Neural cell (in vitro differentiated cells): ENCODE measurements at regions not wholly inside any gene's neighbourhood (a gene's known extent, or its start where the extent isn't known, plus 50 kb on each side); places are given as distances from the start of the nearest gene placed in this dataset.

Experiments used
- H2AFZ ChIP-seq: fragments of 200-600, 300-800 bp; sonication (generic), shearing (Covaris generic); 2 replicates; pipeline ENCODE4 v1.6.0; 2014; ENCODE audit warnings: low read depth, mild to moderate bottlenecking, antibody characterized with exemption, low read length, moderate library complexity
- H3F3A ChIP-seq: fragments of 200-600 bp; shearing (Covaris generic); 2 replicates; pipeline ENCODE4 v1.6.1; 2016; ENCODE audit warnings: mild to moderate bottlenecking, moderate library complexity, mixed read lengths, antibody characterized with exemption, low read length; ENCODE audit not compliant: insufficient read depth, poor library complexity, severe bottlenecking
- H3K27ac ChIP-seq: fragments of 200-600, 300-800 bp; sonication (generic), shearing (Covaris generic); 2 replicates; pipeline ENCODE4 v1.5.1; 2014; ENCODE audit warnings: mild to moderate bottlenecking, low read length, moderate library complexity
- H3K27me3 ChIP-seq: fragments of 300-800, 200-600 bp; sonication (generic), shearing (Covaris generic); 2 replicates; pipeline ENCODE4 v1.6.0; 2014; ENCODE audit warnings: mild to moderate bottlenecking, low read depth, low read length, moderate library complexity; ENCODE audit not compliant: insufficient read depth
- H3K36me3 ChIP-seq: fragments of 300-800, 200-600 bp; sonication (generic), shearing (Covaris generic); 2 replicates; pipeline ENCODE4 v1.5.1; 2014; ENCODE audit warnings: mild to moderate bottlenecking, antibody characterized with exemption, low read length, moderate library complexity; ENCODE audit not compliant: insufficient read depth
- H3K4me2 ChIP-seq: fragments of 300-800, 200-600 bp; sonication (generic), shearing (Covaris generic); 2 replicates; pipeline ENCODE4 v1.6.0; 2014; ENCODE audit warnings: mild to moderate bottlenecking, low read length
- H3K4me3 ChIP-seq: fragments of 300-800, 200-600 bp; sonication (generic), shearing (Covaris generic); 2 replicates; pipeline ENCODE4 v1.5.1; 2014; ENCODE audit warnings: mild to moderate bottlenecking, low read length, moderate library complexity
- H3K79me2 ChIP-seq: fragments of 200-600 bp; shearing (Covaris generic); replicated peaks from 2 replicates; pipeline ENCODE4 v1.6.0; 2014; ENCODE audit warnings: mild to moderate bottlenecking, low read length, moderate library complexity; ENCODE audit not compliant: insufficient read depth
- H3K9ac ChIP-seq: fragments of 300-800, 200-600 bp; sonication (generic), shearing (Covaris generic); 2 replicates; pipeline ENCODE4 v1.6.1; 2016; ENCODE audit warnings: mild to moderate bottlenecking, low read length, mixed read lengths
- H3K9me2 ChIP-seq: fragments of 200-600 bp; shearing (Covaris generic); 2 replicates; pipeline ENCODE4 v1.6.1; 2016; ENCODE audit warnings: mild to moderate bottlenecking, low read length, mixed read lengths; ENCODE audit not compliant: insufficient read depth
- H3K9me3 ChIP-seq: fragments of 200-600, 300-800 bp; sonication (generic), shearing (Covaris generic); 2 replicates; pipeline ENCODE4 v1.6.1; 2016; ENCODE audit warnings: mild to moderate bottlenecking, mixed run types, low read length, moderate library complexity, mixed read lengths
- H4K20me1 ChIP-seq: fragments of 200-600 bp; shearing (Covaris generic); 2 replicates; pipeline ENCODE4 v1.6.1; 2016; ENCODE audit warnings: mild to moderate bottlenecking, mixed run types; ENCODE audit not compliant: insufficient read depth
- CTCF ChIP-seq: fragments of 450-650 bp; IDR thresholded peaks from 2 replicates; pipeline ENCODE4 v1.5.1; 2014; ENCODE audit warnings: antibody characterized with exemption, mild to moderate bottlenecking, moderate library complexity; ENCODE audit not compliant: poor library complexity, severe bottlenecking
- EP300 ChIP-seq: fragments of 450-650 bp; conservative IDR thresholded peaks from 2 replicates; pipeline ENCODE4 v1.6.1; 2014; ENCODE audit warnings: antibody characterized with exemption, mild to moderate bottlenecking, moderate library complexity; ENCODE audit not compliant: poor library complexity, severe bottlenecking
- EZH2 ChIP-seq: fragments of 200-600, 300-800 bp; shearing (Covaris generic), sonication (generic); IDR thresholded peaks from 2 replicates; pipeline ENCODE4 v1.6.1; 2014; ENCODE audit warnings: antibody characterized with exemption, low read length, borderline replicate concordance, mild to moderate bottlenecking; ENCODE audit not compliant: insufficient read depth, poor library complexity, severe bottlenecking
- MXI1 ChIP-seq: fragments of 450-650 bp; conservative IDR thresholded peaks from 2 replicates; pipeline ENCODE4 v1.6.1; 2014; ENCODE audit warnings: antibody characterized with exemption, mild to moderate bottlenecking; ENCODE audit not compliant: poor library complexity, severe bottlenecking
- POLR2AphosphoS5 ChIP-seq: IDR thresholded peaks from 2 replicates; pipeline ENCODE4 v1.6.1; 2012
- RAD21 ChIP-seq: fragments of 450-650 bp; conservative IDR thresholded peaks from 2 replicates; pipeline ENCODE4 v1.6.1; 2014; ENCODE audit warnings: antibody characterized with exemption, mild to moderate bottlenecking, moderate library complexity
- REST ChIP-seq: IDR thresholded peaks from 2 replicates; pipeline ENCODE4 v1.6.1; 2012; ENCODE audit warnings: borderline replicate concordance
- SMC3 ChIP-seq: fragments of 450-650 bp; conservative IDR thresholded peaks from 2 replicates; pipeline ENCODE4 v1.6.1; 2014; ENCODE audit warnings: antibody characterized with exemption, mild to moderate bottlenecking, moderate library complexity; ENCODE audit not compliant: poor library complexity
- TAF1 ChIP-seq: IDR thresholded peaks from 2 replicates; pipeline ENCODE4 v1.6.1; 2012; ENCODE audit warnings: low read depth

- Histone ChIP-seq H3K36me3 (no peaks in the 10 kb centered on the region), H2AFZ (no peak overlapping the region), H3F3A (no peaks in the 10 kb centered on the region), H3K79me2 (no peaks in the 10 kb centered on the region), H3K9me3 (no peaks in the 10 kb centered on the region), H3K4me2 (no peak overlapping the region), H3K9ac (no peak overlapping the region), H3K27ac (no peak overlapping the region), H3K4me3 (no peak overlapping the region), H3K9me2 (no peaks in the 10 kb centered on the region), H3K27me3 (no peaks in the 10 kb centered on the region), H4K20me1 (no peaks in the 10 kb centered on the region)
- no peak for TF ChIP-seq RAD21
- no peak for TF ChIP-seq EP300
- no peak for TF ChIP-seq EZH2
- TF ChIP-seq POLR2AphosphoS5, result no peak
- no peak for TF ChIP-seq MXI1
- TF ChIP-seq SMC3, result no peak
- TF ChIP-seq TAF1, result no peak
- TF ChIP-seq CTCF, result no peak
- no peak for TF ChIP-seq REST
Measured at GRCh38 chr4:32251926-32252325, 1531.8 kb downstream of the PCDH7 start.

- Histone ChIP-seq H3K9me2 (no peaks in the 10 kb centered on the region), H2AFZ (no peak overlapping the region), H3K9ac (no peak overlapping the region), H3K79me2 (no peaks in the 10 kb centered on the region), H3K36me3 (no peaks in the 10 kb centered on the region), H3K4me2 (no peak overlapping the region), H3F3A (no peaks in the 10 kb centered on the region), H3K4me3 (no peak overlapping the region), H3K9me3 (no peaks in the 10 kb centered on the region), H4K20me1 (no peaks in the 10 kb centered on the region), H3K27me3 (no peaks in the 10 kb centered on the region), H3K27ac (no peak overlapping the region)
- TF ChIP-seq CTCF (no peak), SMC3 (no peak), TAF1 (no peak), POLR2AphosphoS5 (no peak), EZH2 (no peak), MXI1 (no peak), REST (no peak), EP300 (no peak), RAD21 (no peak)
Measured at GRCh38 chr4:32254216-32254615, 1534.0 kb downstream of the PCDH7 start.
